Astrocyte (in vitro differentiated cells and primary cell): ENCODE measurements at regions not wholly inside any gene's neighbourhood (a gene's known extent, or its start where the extent isn't known, plus 50 kb on each side); places are given as distances from the start of the nearest gene placed in this dataset.

Source experiments
- DNase-seq: peaks from one replicate; pipeline ENCODE4 v3.0.0-alpha.2; 2010; ENCODE audit warnings: low read depth
- FAIRE-seq: peaks from 2 replicates; lab custom pipeline; 2011; peaks lifted over from hg19 to GRCh38; lab: Jason Lieb, UNC
- H2AFZ ChIP-seq: 2 replicates; pipeline ENCODE4 v1.6.0; 2012; ENCODE audit warnings: low read depth, low read length, inconsistent platforms
- H3K27ac ChIP-seq: 2 replicates; pipeline ENCODE4 v1.5.1; 2011; ENCODE audit warnings: low read depth, low read length, inconsistent platforms
- H3K27me3 ChIP-seq: 2 replicates; pipeline ENCODE4 v1.6.0; 2011; ENCODE audit warnings: low read length, inconsistent platforms; ENCODE audit not compliant: insufficient read depth
- H3K36me3 ChIP-seq: 2 replicates; pipeline ENCODE4 v1.5.1; 2011; ENCODE audit warnings: low read length, inconsistent platforms; ENCODE audit not compliant: insufficient read depth
- H3K4me1 ChIP-seq: 2 replicates; pipeline ENCODE4 v1.5.1; 2011; ENCODE audit warnings: low read length, inconsistent platforms; ENCODE audit not compliant: insufficient read depth
- H3K4me2 ChIP-seq: 2 replicates; pipeline ENCODE4 v1.6.0; 2012; ENCODE audit warnings: low read length, inconsistent platforms
- H3K4me3 ChIP-seq: 2 replicates; pipeline ENCODE4 v1.5.1; 2011; ENCODE audit warnings: low read depth, mild to moderate bottlenecking, low read length, inconsistent platforms; ENCODE audit not compliant: insufficient read depth
- H3K79me2 ChIP-seq: 2 replicates; pipeline ENCODE4 v1.6.0; 2012; ENCODE audit warnings: mild to moderate bottlenecking, low read length, inconsistent platforms; ENCODE audit not compliant: insufficient read depth
- H3K9ac ChIP-seq: 2 replicates; pipeline ENCODE4 v1.6.0; 2012; ENCODE audit warnings: mild to moderate bottlenecking, low read length, inconsistent platforms
- H3K9me3 ChIP-seq: 2 replicates; pipeline ENCODE4 v1.5.1; 2012; ENCODE audit warnings: low read depth, mild to moderate bottlenecking, low read length, inconsistent platforms; ENCODE audit not compliant: insufficient read depth
- H4K20me1 ChIP-seq: 2 replicates; pipeline ENCODE4 v1.6.0; 2012; ENCODE audit warnings: low read length, inconsistent platforms; ENCODE audit not compliant: insufficient read depth
- H3K27ac Mint-ChIP-seq: one replicate; pipeline ENCODE4 v1.8.0; 2021; ENCODE audit warnings: mild to moderate bottlenecking, mixed read lengths; ENCODE audit not compliant: unreplicated experiment
- H3K27me3 Mint-ChIP-seq: one replicate; pipeline ENCODE4 v1.8.0; 2021; ENCODE audit warnings: low read depth, mixed read lengths; ENCODE audit not compliant: unreplicated experiment
- H3K36me3 Mint-ChIP-seq: one replicate; pipeline ENCODE4 v1.8.0; 2021; ENCODE audit warnings: low read depth, mixed read lengths; ENCODE audit not compliant: unreplicated experiment
- H3K4me1 Mint-ChIP-seq: one replicate; pipeline ENCODE4 v1.8.0; 2021; ENCODE audit warnings: low read depth, mixed read lengths; ENCODE audit not compliant: unreplicated experiment
- H3K4me3 Mint-ChIP-seq: one replicate; pipeline ENCODE4 v1.8.0; 2021; ENCODE audit warnings: mild to moderate bottlenecking, moderate library complexity, mixed read lengths; ENCODE audit not compliant: unreplicated experiment
- H3K9me3 Mint-ChIP-seq: one replicate; pipeline ENCODE4 v1.8.0; 2021; ENCODE audit warnings: mild to moderate bottlenecking, mixed read lengths; ENCODE audit not compliant: unreplicated experiment
- EZH2 ChIP-seq: IDR thresholded peaks from 2 replicates; pipeline ENCODE4 v1.6.1; 2012; ENCODE audit warnings: mild to moderate bottlenecking, low read length, inconsistent platforms; ENCODE audit not compliant: insufficient read depth
- TF ChIP-seq, protein P1 (sequence below): IDR thresholded peaks from 2 replicates; pipeline ENCODE4 v1.5.1; 2011; ENCODE audit warnings: low read depth, mild to moderate bottlenecking, inconsistent platforms, low read length, moderate library complexity; ENCODE audit not compliant: insufficient read depth

DNA sequence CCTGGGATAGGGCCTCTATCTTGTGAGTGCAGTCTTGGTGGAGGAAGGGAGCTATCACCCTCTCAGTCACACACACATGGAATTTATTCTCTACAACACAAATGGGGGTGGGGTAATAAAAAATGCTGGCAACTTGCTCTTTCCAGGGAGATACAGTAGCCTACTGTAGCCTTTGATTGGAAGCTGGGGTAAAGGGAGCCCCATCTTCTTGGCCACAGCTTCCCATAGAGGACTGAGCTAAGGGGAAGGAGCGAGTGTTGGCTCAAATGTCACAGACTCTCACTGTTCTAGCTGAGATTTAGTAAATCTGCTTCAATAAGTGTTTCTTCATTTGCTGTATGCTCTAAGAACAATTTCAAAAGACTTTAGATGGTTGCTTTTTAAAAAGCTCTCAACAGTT is 222.2 kb upstream of the CXCL12 start:
- FAIRE-seq, result no peak
- no peak for TF ChIP-seq EZH2

GRCh38 chr10:44618910-44619309 is 234.0 kb upstream of the CXCL12 start:
- H3K4me2 ChIP-seq, result no peak overlapping the region
- H2AFZ ChIP-seq, result no peak overlapping the region
- peaks cover 3% of the 10 kb centered on the region for H3K27me3 Mint-ChIP-seq
- TF ChIP-seq EZH2, result no peak
- TF ChIP-seq, protein P1, sequence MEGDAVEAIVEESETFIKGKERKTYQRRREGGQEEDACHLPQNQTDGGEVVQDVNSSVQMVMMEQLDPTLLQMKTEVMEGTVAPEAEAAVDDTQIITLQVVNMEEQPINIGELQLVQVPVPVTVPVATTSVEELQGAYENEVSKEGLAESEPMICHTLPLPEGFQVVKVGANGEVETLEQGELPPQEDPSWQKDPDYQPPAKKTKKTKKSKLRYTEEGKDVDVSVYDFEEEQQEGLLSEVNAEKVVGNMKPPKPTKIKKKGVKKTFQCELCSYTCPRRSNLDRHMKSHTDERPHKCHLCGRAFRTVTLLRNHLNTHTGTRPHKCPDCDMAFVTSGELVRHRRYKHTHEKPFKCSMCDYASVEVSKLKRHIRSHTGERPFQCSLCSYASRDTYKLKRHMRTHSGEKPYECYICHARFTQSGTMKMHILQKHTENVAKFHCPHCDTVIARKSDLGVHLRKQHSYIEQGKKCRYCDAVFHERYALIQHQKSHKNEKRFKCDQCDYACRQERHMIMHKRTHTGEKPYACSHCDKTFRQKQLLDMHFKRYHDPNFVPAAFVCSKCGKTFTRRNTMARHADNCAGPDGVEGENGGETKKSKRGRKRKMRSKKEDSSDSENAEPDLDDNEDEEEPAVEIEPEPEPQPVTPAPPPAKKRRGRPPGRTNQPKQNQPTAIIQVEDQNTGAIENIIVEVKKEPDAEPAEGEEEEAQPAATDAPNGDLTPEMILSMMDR, result no peak
- no peaks in the 10 kb centered on the region for H4K20me1 ChIP-seq
- no peak for DNase-seq
- H3K9me3 ChIP-seq, result no peaks in the 10 kb centered on the region
- H3K4me1 Mint-ChIP-seq, result no peaks in the 10 kb centered on the region
- H3K27ac Mint-ChIP-seq, result no peak overlapping the region
- no peaks in the 10 kb centered on the region for H3K36me3 ChIP-seq
- no peak overlapping the region for H3K27ac ChIP-seq
- no peaks in the 10 kb centered on the region for H3K9me3 Mint-ChIP-seq
- FAIRE-seq, result no peak
- no peak overlapping the region for H3K9ac ChIP-seq
- H3K36me3 Mint-ChIP-seq, result no peaks in the 10 kb centered on the region
- H3K4me1 ChIP-seq, result no peaks in the 10 kb centered on the region
- no peaks in the 10 kb centered on the region for H3K27me3 ChIP-seq
- no peak overlapping the region for H3K4me3 Mint-ChIP-seq
- no peak overlapping the region for H3K4me3 ChIP-seq
- no peaks in the 10 kb centered on the region for H3K79me2 ChIP-seq

More for the DNA sequence above, 222.2 kb upstream of the CXCL12 start:
- no peak for DNase-seq
- Histone ChIP-seq H3K27ac (no peak overlapping the region), H3K4me1 (no peaks in the 10 kb centered on the region), H4K20me1 (no peaks in the 10 kb centered on the region), H3K36me3 (no peaks in the 10 kb centered on the region), H3K4me2 (no peak overlapping the region), H3K9me3 (no peaks in the 10 kb centered on the region), H3K27me3 (no peaks in the 10 kb centered on the region), H2AFZ (no peak overlapping the region), H3K79me2 (no peaks in the 10 kb centered on the region), H3K4me3 (no peak overlapping the region), H3K9ac (no peak overlapping the region)
- Mint-ChIP-seq H3K4me3 (no peak overlapping the region), H3K9me3 (no peaks in the 10 kb centered on the region), H3K4me1 (no peaks in the 10 kb centered on the region), H3K36me3 (no peaks in the 10 kb centered on the region), H3K27ac (no peak overlapping the region), H3K27me3 (peaks cover 2% of the 10 kb centered on the region)

- H3K4me1 Mint-ChIP-seq, result no peaks in the 10 kb centered on the region
- Histone ChIP-seq H2AFZ (no peak overlapping the region), H3K79me2 (no peaks in the 10 kb centered on the region), H3K36me3 (no peaks in the 10 kb centered on the region), H4K20me1 (no peaks in the 10 kb centered on the region), H3K9me3 (no peaks in the 10 kb centered on the region), H3K27ac (no peak overlapping the region), H3K4me1 (no peaks in the 10 kb centered on the region), H3K9ac (no peak overlapping the region), H3K4me3 (no peak overlapping the region), H3K27me3 (no peaks in the 10 kb centered on the region), H3K4me2 (no peak overlapping the region)
- DNase-seq (no peak), FAIRE-seq (no peak)
- H3K27ac Mint-ChIP-seq, result no peak overlapping the region
- H3K4me3 Mint-ChIP-seq, result no peak overlapping the region
- H3K36me3 Mint-ChIP-seq, result no peaks in the 10 kb centered on the region
- no peaks in the 10 kb centered on the region for H3K9me3 Mint-ChIP-seq
- no peak for TF ChIP-seq EZH2
- TF ChIP-seq, protein P1, result no peak
- peaks cover 3% of the 10 kb centered on the region for H3K27me3 Mint-ChIP-seq
Observed at GRCh38 chr10:44619521-44619920, 234.6 kb upstream of the CXCL12 start.
